Motor neuron (in vitro differentiated cells): ENCODE measurements at regions not wholly inside any gene's neighbourhood (a gene's known extent, or its start where the extent isn't known, plus 50 kb on each side); places are given as distances from the start of the nearest gene placed in this dataset.

Experiments used
- ATAC-seq, 8 experiments: fragments of 200-7000 bp; cut with Tn5 transposase; replicated peaks in 6 of 8; 2 replicates each; pipeline ENCODE4 v1.8.0; 2021; ENCODE audit warnings: mild to moderate bottlenecking in 8 of 8, moderate library complexity in 8 of 8
- H3K27ac ChIP-seq, 2 donors: fragments of 250-450 bp; sonication (Bioruptor Pico); 2 replicates each; pipeline ENCODE4 v1.9.0; 2021; ENCODE audit warnings: antibody characterized with exemption in 2 of 2, mild to moderate bottlenecking in 2 of 2, moderate library complexity in 1 of 2
- H3K4me1 ChIP-seq, 2 donors: fragments of 250-450 bp; sonication (Bioruptor Pico); replicated peaks in 1 of 2; 2 replicates each; pipeline ENCODE4 v1.6.1; 2021; ENCODE audit warnings: antibody characterized with exemption in 2 of 2, mild to moderate bottlenecking in 2 of 2, moderate library complexity in 1 of 2
- H3K4me3 ChIP-seq, 5 donors: fragments of 250-450 bp; sonication (Bioruptor Pico); 2 replicates each; pipeline ENCODE4 v1.9.0; 2021; ENCODE audit warnings: antibody characterized with exemption in 5 of 5, mild to moderate bottlenecking in 5 of 5, moderate library complexity in 4 of 5
- WGBS, 10 experiments: fragments of 450-650 bp; shearing (Covaris generic); methylation state at CpG; one replicate each; pipeline ENCODE4 v1.0.0; 2022; 5-methylcytosine and 5-hydroxymethylcytosine counted together
- in situ Hi-C, 9 experiments: fragments of 400-800 bp; cut with MboI; loops; one replicate each; pipeline ENCODE4 v1.15.0; 2021; ENCODE audit warnings: low sequenced_read_pairs in 9 of 9, low pct_unique_long_range_greater_than_20kb in 2 of 9; ENCODE audit not compliant: unreplicated experiment in 9 of 9

GRCh38 chr14:42391146-42391834 lies 784.6 kb downstream of the LRFN5 start:
- in situ Hi-C loops = no loop called here
- 0 to 93% (median 81%) methylated on average over 1 to 3 of the region's 3 CpGs for WGBS, 10 experiments
- Histone ChIP-seq H3K4me3 (no peak overlapping the region), H3K4me1 (no peaks in the 10 kb centered on the region), H3K27ac (no peak overlapping the region)
- ATAC-seq = peak in 1 of 8 experiments; percentile 21

DNA sequence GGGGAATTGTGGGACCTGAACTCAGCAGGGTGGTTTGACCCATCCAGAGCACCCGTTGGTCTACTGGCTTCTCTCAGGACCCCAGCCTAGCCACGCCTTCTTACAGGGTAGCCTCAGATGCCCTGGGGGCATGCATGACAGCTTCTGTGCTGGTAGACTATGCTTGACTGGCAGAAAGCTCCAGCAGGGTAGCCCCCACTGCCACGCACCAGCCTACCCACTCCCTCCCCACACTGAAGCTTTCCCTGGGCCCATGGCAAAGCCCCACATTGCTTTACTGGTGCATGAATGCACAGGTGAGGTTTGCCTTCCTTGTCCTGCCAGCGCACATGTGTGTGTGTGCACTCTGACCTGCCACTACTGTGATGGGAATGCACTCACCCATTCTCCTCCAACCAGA lies 772.2 kb downstream of the LRFN5 start:
- ATAC-seq = no peak
- H3K4me3 ChIP-seq = no peak overlapping the region
- WGBS, 10 experiments = 0 to 80% (median 73%) methylated on average over 1 to 3 of the region's 4 CpGs; no CpG with 5 or more reads in 6 of the 10 experiments
- in situ Hi-C loops = no loop called here
- H3K27ac ChIP-seq = no peak overlapping the region
- no peaks in the 10 kb centered on the region for H3K4me1 ChIP-seq

DNA sequence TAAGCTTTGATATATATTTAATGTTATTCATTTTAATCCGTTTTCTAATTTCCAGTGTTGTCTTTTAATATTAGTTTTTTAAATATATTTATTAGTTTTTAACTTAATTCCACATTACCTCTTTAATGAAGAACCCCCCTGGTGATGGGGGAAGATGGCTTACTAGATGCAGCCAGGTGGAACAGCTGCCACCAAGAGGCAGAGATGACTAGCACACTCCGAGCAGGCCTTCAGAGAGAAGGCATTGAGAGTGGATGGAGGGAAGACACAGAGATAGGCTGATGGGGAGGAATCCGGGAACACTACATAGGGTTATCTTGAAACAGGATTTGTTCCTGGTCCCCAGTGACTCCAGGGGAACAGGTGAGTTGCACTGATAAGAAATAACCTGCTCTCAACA lies 771.6 kb downstream of the LRFN5 start:
- in situ Hi-C loops = no loop called here
- H3K4me1 ChIP-seq = no peaks in the 10 kb centered on the region
- ATAC-seq = no peak
- WGBS, 10 experiments = 18 to 100% (median 78%) methylated on average over 1 to 3 of the region's 3 CpGs
- H3K4me3 ChIP-seq = no peak overlapping the region
- no peak overlapping the region for H3K27ac ChIP-seq

- in situ Hi-C loops = no loop called here
- no peak for ATAC-seq
- Histone ChIP-seq H3K27ac (no peak overlapping the region), H3K4me3 (no peak overlapping the region), H3K4me1 (no peaks in the 10 kb centered on the region)
Observed at GRCh38 chr14:42374332-42374731, 767.7 kb downstream of the LRFN5 start.

GRCh38 chr14:42370056-42370455 lies 763.4 kb downstream of the LRFN5 start:
- in situ Hi-C loops = no loop called here
- 0 to 100% (median 69%) methylated on average over 1 of the region's 1 CpG; no CpG with 5 or more reads in 2 of the 10 experiments for WGBS, 10 experiments
- no peaks in the 10 kb centered on the region for H3K4me1 ChIP-seq
- H3K4me3 ChIP-seq = no peak overlapping the region
- no peak overlapping the region for H3K27ac ChIP-seq
- no peak for ATAC-seq

DNA sequence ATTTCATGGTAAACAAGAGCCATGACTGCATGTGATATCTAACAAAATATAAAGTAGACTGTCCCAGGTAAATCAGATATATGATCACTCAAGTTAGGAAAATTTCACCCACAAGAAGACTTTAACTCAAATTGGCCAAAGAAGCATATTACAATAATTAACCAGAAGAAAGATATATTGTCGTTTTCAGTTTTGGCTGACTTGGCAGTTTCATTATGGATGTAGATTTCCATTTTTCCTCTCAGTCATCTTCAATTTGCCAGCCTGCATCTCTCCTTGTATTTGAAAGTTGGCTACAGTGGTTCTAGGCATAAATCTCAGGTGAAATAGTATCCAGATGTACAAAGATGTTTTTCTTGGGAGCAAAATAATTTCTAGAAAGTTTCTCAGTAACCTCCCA lies 761.6 kb downstream of the LRFN5 start:
- 0 to 90% (median 84%) methylated on average over 1 of the region's 1 CpG; no CpG with 5 or more reads in 4 of the 10 experiments for WGBS, 10 experiments
- H3K4me1 ChIP-seq = no peaks in the 10 kb centered on the region
- in situ Hi-C loops = no loop called here

DNA sequence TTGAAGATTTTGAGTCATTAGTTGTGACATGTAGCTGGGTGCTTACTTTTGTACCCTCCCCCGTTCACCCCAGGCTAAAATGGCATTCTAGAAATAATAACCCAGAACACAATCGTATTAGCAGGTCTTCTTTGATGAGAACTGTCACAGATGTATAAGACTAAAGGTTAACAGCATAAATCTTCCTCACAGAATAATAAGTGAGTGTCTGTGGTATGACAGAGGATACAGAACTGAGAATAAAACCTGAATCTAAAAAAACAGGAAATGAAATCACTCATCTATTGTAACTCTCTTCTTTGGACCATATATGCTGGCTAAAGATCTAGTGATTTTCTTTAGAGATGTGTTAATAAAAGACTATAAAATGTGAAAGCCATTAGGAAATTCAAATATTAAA lies 746.6 kb downstream of the LRFN5 start:
- peaks cover 0 to 8% of the 10 kb centered on the region in 2 donors for H3K4me1 ChIP-seq
- in situ Hi-C loops = no loop called here
- 0 to 89% (median 44%) methylated on average over 1 to 2 of the region's 2 CpGs; no CpG with 5 or more reads in 1 of the 10 experiments for WGBS, 10 experiments
- H3K27ac ChIP-seq = no peak overlapping the region
- no peak overlapping the region for H3K4me3 ChIP-seq
- peak in 5 of 8 experiments; percentile 13 to 52 (median 23) for ATAC-seq

More for the DNA sequence above, 761.6 kb downstream of the LRFN5 start:
- no peak overlapping the region for H3K27ac ChIP-seq
- ATAC-seq = no peak
- no peak overlapping the region for H3K4me3 ChIP-seq

DNA sequence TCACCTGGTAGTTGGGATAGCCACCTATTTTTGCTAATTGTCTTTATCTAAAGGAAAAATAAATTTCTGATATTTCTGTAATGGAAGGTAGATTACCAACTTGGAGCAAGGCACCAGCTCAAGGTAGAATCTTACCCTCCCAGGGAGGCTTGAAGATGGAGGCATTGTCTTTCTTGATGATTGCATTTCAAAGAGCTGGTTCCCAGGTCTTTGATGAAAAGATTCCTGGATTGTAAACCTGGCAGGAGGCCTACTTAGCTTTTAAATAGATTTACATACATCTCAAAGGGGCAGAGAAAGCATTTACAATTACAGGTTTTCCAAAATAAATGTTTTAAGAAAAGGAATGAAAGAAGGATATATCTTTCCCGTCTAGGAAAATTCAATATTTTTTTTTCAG lies 729.2 kb downstream of the LRFN5 start:
- Histone ChIP-seq H3K27ac (no peak overlapping the region), H3K4me1 (no peaks in the 10 kb centered on the region), H3K4me3 (no peak overlapping the region)
- in situ Hi-C loops = no loop called here
- no peak for ATAC-seq
- 18 to 89% (median 39%) methylated on average over 1 of the region's 1 CpG; no CpG with 5 or more reads in 2 of the 10 experiments for WGBS, 10 experiments

DNA sequence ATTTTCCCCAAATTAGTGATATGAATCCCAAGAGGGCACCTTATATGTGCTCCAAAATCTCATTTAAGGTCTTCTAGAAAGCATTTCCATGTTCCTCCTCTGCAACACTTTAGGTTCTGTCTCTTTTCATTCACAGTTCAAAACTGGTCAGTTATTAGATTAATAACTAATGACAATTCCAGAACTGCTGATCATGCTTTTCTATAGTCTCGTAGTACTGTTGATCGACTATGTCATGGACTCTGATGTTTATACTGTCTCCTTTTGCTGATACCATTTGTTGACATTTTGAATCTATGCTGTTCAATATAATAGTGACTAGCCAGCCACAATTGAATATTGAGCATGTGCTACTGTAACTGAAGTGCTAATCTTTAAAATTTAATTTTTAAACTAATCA lies 728.3 kb downstream of the LRFN5 start:
- H3K4me1 ChIP-seq = no peaks in the 10 kb centered on the region
- WGBS, 10 experiments = 0 to 100% (median 83%) methylated on average over 1 to 2 of the region's 2 CpGs; no CpG with 5 or more reads in 1 of the 10 experiments
- no peak for ATAC-seq
- no peak overlapping the region for H3K4me3 ChIP-seq
- in situ Hi-C loops = no loop called here
- H3K27ac ChIP-seq = no peak overlapping the region

DNA sequence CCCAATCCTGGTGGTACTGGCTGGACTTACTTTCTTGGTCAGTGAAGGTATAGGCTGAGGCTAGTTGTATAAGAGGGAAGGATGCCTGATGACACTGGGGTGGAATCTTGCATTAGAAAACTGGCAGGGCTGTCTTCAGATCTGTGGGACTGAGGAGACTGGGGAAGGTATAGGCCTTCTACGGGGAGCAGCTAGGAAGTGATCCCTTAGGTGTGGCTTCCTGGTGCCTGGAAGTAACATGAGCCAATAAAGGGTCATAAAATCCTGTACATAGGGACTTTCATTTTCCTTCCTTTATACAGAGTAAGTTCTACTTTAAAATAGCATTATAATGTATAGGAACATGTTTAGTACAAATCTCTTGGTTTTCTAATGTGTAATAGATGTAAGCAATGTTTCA lies 716.8 kb downstream of the LRFN5 start:
- 0 to 88% (median 6%) methylated on average over 1 of the region's 1 CpG; no CpG with 5 or more reads in 6 of the 10 experiments for WGBS, 10 experiments
- in situ Hi-C loops = no loop called here
- no peak overlapping the region for H3K27ac ChIP-seq
- no peaks in the 10 kb centered on the region for H3K4me1 ChIP-seq
- H3K4me3 ChIP-seq = no peak overlapping the region
- ATAC-seq = no peak

DNA sequence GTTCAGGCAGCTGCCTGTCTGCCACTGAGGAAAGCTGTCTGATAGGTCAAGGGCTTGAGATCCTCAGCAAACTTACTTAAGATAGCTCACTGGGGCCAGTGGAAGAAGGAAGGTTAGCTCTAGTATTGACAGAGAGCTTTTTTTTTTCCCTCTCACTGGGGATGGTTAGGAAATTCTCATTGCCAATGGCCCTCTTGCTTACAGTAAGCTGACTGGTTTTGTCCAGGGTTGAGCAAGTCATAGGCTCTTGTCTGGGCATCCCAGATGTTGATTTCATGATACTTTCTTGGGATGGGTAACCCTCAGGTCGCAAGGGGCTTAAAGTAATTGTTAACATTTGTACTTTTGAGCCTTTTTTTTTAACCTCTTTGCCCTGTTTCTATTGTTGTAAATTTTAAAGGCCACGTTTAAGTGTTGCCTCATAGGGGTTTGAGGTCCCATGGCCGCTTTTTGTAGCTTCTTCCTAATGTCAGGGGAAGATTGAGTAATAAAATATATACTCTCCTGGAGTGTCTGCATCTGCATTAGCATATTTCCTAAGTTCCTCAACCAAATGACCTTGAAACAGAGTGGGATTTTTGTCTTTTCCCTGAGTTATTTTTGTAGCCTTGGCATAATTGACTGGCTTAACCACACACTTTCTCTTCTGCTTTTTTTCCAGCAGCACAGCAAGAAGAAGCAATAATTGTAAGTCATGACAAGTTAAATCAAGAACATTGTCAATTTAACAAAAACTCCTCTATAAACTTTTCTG lies 716.0 kb downstream of the LRFN5 start:
- ATAC-seq = no peak
- no peak overlapping the region for H3K27ac ChIP-seq
- WGBS, 10 experiments = 7 to 100% (median 57%) methylated on average over 1 to 3 of the region's 3 CpGs
- in situ Hi-C loops = no loop called here
- H3K4me3 ChIP-seq = no peak overlapping the region
- no peaks in the 10 kb centered on the region for H3K4me1 ChIP-seq

DNA sequence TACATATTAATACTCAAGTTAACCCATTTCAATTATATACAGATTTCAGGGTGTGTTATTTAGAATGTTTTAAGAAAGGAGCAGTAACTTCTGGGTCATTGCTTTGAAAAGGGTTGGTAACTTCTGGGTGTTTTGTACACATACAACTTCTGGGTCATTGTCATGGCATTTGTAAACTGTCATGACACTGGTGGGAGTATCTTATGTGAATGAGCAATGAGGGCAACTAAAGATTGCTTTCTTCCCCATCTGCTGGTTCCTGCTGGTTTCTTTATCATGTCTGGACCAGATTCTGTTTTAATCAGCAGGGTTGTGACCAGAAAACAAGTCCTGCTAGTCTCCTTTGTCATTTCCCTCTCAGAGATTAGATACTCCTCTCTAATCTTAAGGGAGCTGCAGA lies 713.3 kb downstream of the LRFN5 start:
- Histone ChIP-seq H3K27ac (no peak overlapping the region), H3K4me1 (peaks cover 0 to 6% of the 10 kb centered on the region in 2 donors), H3K4me3 (no peak overlapping the region)
- no peak for ATAC-seq
- in situ Hi-C loops = no loop called here

- peak in 5 of 8 experiments; percentile 78 to 97 (median 90) for ATAC-seq
- in situ Hi-C loops = no loop called here
- Histone ChIP-seq H3K4me1 (peaks cover 5 to 6% of the 10 kb centered on the region in 2 donors), H3K27ac (no peak overlapping the region), H3K4me3 (no peak overlapping the region)
Observed at GRCh38 chr14:42316693-42317092, 710.0 kb downstream of the LRFN5 start.

GRCh38 chr14:42311876-42312275 lies 705.2 kb downstream of the LRFN5 start:
- in situ Hi-C loops = no loop called here
- Histone ChIP-seq H3K4me3 (no peak overlapping the region), H3K4me1 (peaks cover under 1 to 5% of the 10 kb centered on the region in 2 donors), H3K27ac (no peak overlapping the region)
- no peak for ATAC-seq
- WGBS, 10 experiments = 0 to 100% (median 91%) methylated on average over 1 to 7 of the region's 9 CpGs
